ENCODE measurements at regions not wholly inside any gene's neighbourhood (a gene's known extent, or its start where the extent isn't known, plus 50 kb on each side); places are given as distances from the start of the nearest gene placed in this dataset.

GRCh38 chr2:228840113-228840742 lies 430.9 kb downstream of the PID1 start:
- Histone ChIP-seq H3K9ac (ENCODE audit: low read depth, low read length, poor library complexity, severe bottlenecking) (no peak overlapping the region), H3K4me3 (ENCODE audit: low read length, poor library complexity, severe bottlenecking) (no peak overlapping the region), H3K4me2 (ENCODE audit: low read depth, low read length, poor library complexity, severe bottlenecking) (no peak overlapping the region), H3K4me1 (ENCODE audit: insufficient read depth, low read length, poor library complexity, severe bottlenecking) (no peaks in the 10 kb centered on the region), H3K79me2 (ENCODE audit: insufficient read depth, low read length) (no peaks in the 10 kb centered on the region), H3F3A (ENCODE audit: low read depth) (no peaks in the 10 kb centered on the region), H3K9me2 (replicated peaks; ENCODE audit: low read depth, low read length) (no peaks in the 10 kb centered on the region), H3K36me3 (ENCODE audit: insufficient read depth, low read length) (no peaks in the 10 kb centered on the region), H3K27me3 (ENCODE audit: insufficient read depth, low read length, poor library complexity, severe bottlenecking) (no peaks in the 10 kb centered on the region), H2AFZ (ENCODE audit: low read length) (no peak overlapping the region), H3K9me3 (ENCODE audit: insufficient read depth, low read depth, low read length) (no peaks in the 10 kb centered on the region), H4K20me1 (ENCODE audit: insufficient read depth, low read length, poor library complexity, severe bottlenecking) (no peaks in the 10 kb centered on the region)
- TF ChIP-seq, protein P1, sequence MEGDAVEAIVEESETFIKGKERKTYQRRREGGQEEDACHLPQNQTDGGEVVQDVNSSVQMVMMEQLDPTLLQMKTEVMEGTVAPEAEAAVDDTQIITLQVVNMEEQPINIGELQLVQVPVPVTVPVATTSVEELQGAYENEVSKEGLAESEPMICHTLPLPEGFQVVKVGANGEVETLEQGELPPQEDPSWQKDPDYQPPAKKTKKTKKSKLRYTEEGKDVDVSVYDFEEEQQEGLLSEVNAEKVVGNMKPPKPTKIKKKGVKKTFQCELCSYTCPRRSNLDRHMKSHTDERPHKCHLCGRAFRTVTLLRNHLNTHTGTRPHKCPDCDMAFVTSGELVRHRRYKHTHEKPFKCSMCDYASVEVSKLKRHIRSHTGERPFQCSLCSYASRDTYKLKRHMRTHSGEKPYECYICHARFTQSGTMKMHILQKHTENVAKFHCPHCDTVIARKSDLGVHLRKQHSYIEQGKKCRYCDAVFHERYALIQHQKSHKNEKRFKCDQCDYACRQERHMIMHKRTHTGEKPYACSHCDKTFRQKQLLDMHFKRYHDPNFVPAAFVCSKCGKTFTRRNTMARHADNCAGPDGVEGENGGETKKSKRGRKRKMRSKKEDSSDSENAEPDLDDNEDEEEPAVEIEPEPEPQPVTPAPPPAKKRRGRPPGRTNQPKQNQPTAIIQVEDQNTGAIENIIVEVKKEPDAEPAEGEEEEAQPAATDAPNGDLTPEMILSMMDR (conservative IDR thresholded peaks at IDR 0.05; ENCODE audit: low read length): no peak
- no peak for TF ChIP-seq EZH2phosphoT487 (IDR thresholded peaks at IDR 0.05; ENCODE audit: borderline replicate concordance)

DNA sequence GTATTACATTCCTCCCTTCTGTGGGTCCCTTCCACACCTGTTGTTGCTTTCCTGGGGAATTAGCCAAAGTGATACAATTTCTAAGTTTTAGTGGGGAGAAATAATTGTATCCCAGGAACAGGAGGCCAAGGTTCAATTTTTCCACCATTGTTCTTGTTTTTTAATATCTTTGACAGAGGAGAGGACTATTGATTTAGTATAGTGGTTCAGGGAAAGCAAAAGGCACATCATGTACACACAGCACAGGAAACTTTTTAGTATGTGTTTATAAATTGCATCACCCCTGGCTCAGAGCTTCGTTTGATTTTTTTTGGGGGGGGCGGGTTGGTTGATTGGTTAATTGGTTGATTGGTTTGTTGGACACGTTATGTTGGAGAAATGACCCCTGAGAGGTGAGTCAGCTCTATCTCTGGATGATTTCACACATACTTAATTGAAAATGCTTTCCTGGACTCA lies 431.6 kb downstream of the PID1 start:
- Histone ChIP-seq H3K9ac (ENCODE audit: low read depth, low read length, poor library complexity, severe bottlenecking) (no peak overlapping the region), H2AFZ (ENCODE audit: low read length) (no peak overlapping the region), H3K4me2 (ENCODE audit: low read depth, low read length, poor library complexity, severe bottlenecking) (no peak overlapping the region), H3K27me3 (ENCODE audit: insufficient read depth, low read length, poor library complexity, severe bottlenecking) (no peaks in the 10 kb centered on the region), H3F3A (ENCODE audit: low read depth) (no peaks in the 10 kb centered on the region), H3K9me2 (replicated peaks; ENCODE audit: low read depth, low read length) (no peaks in the 10 kb centered on the region), H3K4me3 (ENCODE audit: low read length, poor library complexity, severe bottlenecking) (no peak overlapping the region), H3K4me1 (ENCODE audit: insufficient read depth, low read length, poor library complexity, severe bottlenecking) (no peaks in the 10 kb centered on the region), H4K20me1 (ENCODE audit: insufficient read depth, low read length, poor library complexity, severe bottlenecking) (no peaks in the 10 kb centered on the region), H3K79me2 (ENCODE audit: insufficient read depth, low read length) (no peaks in the 10 kb centered on the region), H3K9me3 (ENCODE audit: insufficient read depth, low read depth, low read length) (no peaks in the 10 kb centered on the region), H3K36me3 (ENCODE audit: insufficient read depth, low read length) (no peaks in the 10 kb centered on the region)
- TF ChIP-seq, protein P1 (conservative IDR thresholded peaks at IDR 0.05; ENCODE audit: low read length): no peak
- no peak for TF ChIP-seq EZH2phosphoT487 (IDR thresholded peaks at IDR 0.05; ENCODE audit: borderline replicate concordance)

GRCh38 chr2:228838819-228839218 lies 432.3 kb downstream of the PID1 start:
- H3K27me3 ChIP-seq (ENCODE audit: insufficient read depth, low read length, poor library complexity, severe bottlenecking): no peaks in the 10 kb centered on the region
- H3K9me3 ChIP-seq (ENCODE audit: insufficient read depth, low read depth, low read length): no peaks in the 10 kb centered on the region
- H3K4me1 ChIP-seq (ENCODE audit: insufficient read depth, low read length, poor library complexity, severe bottlenecking): no peaks in the 10 kb centered on the region
- H3K9me2 ChIP-seq (replicated peaks; ENCODE audit: low read depth, low read length): no peaks in the 10 kb centered on the region
- no peaks in the 10 kb centered on the region for H3K79me2 ChIP-seq (ENCODE audit: insufficient read depth, low read length)
- H3K4me2 ChIP-seq (ENCODE audit: low read depth, low read length, poor library complexity, severe bottlenecking): no peak overlapping the region
- no peaks in the 10 kb centered on the region for H3K36me3 ChIP-seq (ENCODE audit: insufficient read depth, low read length)
- H3F3A ChIP-seq (ENCODE audit: low read depth): no peaks in the 10 kb centered on the region
- H4K20me1 ChIP-seq (ENCODE audit: insufficient read depth, low read length, poor library complexity, severe bottlenecking): no peaks in the 10 kb centered on the region
- H3K4me3 ChIP-seq (ENCODE audit: low read length, poor library complexity, severe bottlenecking): no peak overlapping the region
- H2AFZ ChIP-seq (ENCODE audit: low read length): no peak overlapping the region
- no peak overlapping the region for H3K9ac ChIP-seq (ENCODE audit: low read depth, low read length, poor library complexity, severe bottlenecking)
- TF ChIP-seq, protein P1 (conservative IDR thresholded peaks at IDR 0.05; ENCODE audit: low read length): no peak
- TF ChIP-seq EZH2phosphoT487 (IDR thresholded peaks at IDR 0.05; ENCODE audit: borderline replicate concordance): no peak

All from Loucy (cell line).